ENCODE measurements at regions not wholly inside any gene's neighbourhood (a gene's known extent, or its start where the extent isn't known, plus 50 kb on each side); places are given as distances from the start of the nearest gene placed in this dataset.
"Not testable (repeated sequence)": the region's sequence is repeated elsewhere in the genome, so short reads cannot be mapped to it uniquely, and the experiment has no call there.

DNA sequence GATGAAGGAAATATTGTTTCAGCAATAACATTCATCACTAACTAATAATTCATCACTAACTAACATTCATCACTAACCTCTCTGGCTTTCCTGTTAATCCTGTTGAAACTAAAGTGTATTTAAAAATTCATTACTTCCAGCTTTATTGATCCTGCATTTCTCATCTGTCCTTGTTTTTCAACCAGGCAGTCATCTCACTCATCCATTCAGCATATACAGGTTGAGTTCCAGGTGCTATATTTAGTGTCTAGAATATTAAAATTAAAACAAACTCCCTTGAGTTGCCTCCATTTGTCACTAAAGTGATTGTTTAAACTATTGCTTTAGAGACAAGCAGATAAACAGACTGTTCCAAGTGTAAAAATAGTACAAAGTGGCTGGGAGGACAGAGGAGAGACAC lies 58.1 kb downstream of the ATXN7L3B start:
- Histone ChIP-seq H3K9me3 (no peaks in the 10 kb centered on the region), H3K4me3 (no peak overlapping the region), H3K27me3 (no peaks in the 10 kb centered on the region), H3K4me1 (no peaks in the 10 kb centered on the region), H3K27ac (no peak overlapping the region), H3K36me3 (no peaks in the 10 kb centered on the region)
- no peak for DNase-seq (ENCODE audit: low spot score)
- TF ChIP-seq, protein P1, sequence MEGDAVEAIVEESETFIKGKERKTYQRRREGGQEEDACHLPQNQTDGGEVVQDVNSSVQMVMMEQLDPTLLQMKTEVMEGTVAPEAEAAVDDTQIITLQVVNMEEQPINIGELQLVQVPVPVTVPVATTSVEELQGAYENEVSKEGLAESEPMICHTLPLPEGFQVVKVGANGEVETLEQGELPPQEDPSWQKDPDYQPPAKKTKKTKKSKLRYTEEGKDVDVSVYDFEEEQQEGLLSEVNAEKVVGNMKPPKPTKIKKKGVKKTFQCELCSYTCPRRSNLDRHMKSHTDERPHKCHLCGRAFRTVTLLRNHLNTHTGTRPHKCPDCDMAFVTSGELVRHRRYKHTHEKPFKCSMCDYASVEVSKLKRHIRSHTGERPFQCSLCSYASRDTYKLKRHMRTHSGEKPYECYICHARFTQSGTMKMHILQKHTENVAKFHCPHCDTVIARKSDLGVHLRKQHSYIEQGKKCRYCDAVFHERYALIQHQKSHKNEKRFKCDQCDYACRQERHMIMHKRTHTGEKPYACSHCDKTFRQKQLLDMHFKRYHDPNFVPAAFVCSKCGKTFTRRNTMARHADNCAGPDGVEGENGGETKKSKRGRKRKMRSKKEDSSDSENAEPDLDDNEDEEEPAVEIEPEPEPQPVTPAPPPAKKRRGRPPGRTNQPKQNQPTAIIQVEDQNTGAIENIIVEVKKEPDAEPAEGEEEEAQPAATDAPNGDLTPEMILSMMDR (IDR thresholded peaks at IDR 0.05), result no peak

DNA sequence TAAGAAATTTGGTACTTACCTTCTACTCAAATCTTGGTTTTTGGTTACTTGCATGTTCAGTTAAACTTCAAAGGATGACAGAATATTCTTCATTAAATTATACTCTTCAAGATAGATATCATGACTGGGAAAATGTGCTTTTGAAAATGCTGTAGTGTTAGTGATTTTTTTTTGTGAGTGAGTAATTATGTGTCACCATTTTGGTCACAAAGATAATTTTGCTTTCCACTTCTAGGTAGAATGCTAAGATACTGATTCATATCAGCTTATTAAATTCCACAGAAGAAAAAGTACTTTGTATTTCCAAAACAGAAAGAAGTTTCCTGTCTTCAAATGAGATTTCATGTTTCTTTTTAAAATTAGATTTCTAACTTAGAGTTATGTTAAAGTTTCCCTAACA lies 61.2 kb downstream of the ATXN7L3B start:
- no peaks in the 10 kb centered on the region for H3K4me1 ChIP-seq
- H3K27me3 ChIP-seq, result no peaks in the 10 kb centered on the region
- H3K4me3 ChIP-seq, result no peak overlapping the region
- no peak overlapping the region for H3K27ac ChIP-seq
- no peaks in the 10 kb centered on the region for H3K9me3 ChIP-seq
- no peak for DNase-seq (ENCODE audit: low spot score)
- no peaks in the 10 kb centered on the region for H3K36me3 ChIP-seq
- TF ChIP-seq, protein P1 (IDR thresholded peaks at IDR 0.05), result no peak

DNA sequence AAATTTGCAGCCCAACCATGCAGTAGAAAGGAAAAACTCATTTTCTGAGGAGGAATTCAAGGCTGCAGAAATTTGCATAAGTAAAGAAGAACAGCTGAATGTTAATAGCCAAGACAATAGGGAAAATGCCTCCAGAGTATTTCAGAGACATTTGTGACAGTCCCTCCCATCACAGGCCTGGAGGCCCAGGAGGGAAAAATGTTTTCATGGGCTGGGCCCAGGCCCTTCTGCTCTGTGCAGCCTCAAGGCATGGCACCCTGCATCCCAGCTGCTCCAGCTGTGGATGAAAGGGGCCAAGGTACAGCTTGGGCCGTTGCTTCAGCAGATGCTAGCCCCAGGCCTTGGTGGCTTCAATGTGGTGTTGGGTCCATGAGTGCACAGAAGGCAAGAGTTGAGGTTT lies 62.3 kb downstream of the ATXN7L3B start:
- Histone ChIP-seq H3K4me3 (no peak overlapping the region), H3K27ac (no peak overlapping the region), H3K4me1 (no peaks in the 10 kb centered on the region), H3K27me3 (no peaks in the 10 kb centered on the region), H3K9me3 (no peaks in the 10 kb centered on the region), H3K36me3 (no peaks in the 10 kb centered on the region)
- TF ChIP-seq, protein P1 (IDR thresholded peaks at IDR 0.05), result no peak
- DNase-seq (ENCODE audit: low spot score), result no peak

DNA sequence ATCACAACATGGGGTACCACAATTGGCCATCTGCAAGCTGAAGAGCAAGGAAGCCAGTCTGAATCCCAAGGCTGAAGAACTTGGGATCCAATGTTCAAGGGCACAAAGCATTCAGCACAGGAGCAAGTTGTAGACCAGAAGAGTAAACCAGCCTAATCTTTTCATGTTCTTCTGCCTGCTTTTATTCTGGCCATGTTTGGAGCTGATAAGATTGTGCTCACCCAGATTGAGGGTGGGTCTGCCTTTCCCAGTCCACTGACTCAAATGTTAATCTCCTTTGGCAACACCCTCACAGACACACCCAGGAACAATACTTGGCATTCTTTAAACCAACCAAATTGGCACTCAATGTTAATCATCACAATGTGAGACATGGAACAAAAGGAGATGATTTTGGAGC lies 63.2 kb downstream of the ATXN7L3B start:
- not testable (repeated sequence) for H3K27me3 ChIP-seq; H3K36me3 ChIP-seq; H3K9me3 ChIP-seq; H3K27ac ChIP-seq; H3K4me3 ChIP-seq; DNase-seq (ENCODE audit: low spot score); H3K4me1 ChIP-seq

DNA sequence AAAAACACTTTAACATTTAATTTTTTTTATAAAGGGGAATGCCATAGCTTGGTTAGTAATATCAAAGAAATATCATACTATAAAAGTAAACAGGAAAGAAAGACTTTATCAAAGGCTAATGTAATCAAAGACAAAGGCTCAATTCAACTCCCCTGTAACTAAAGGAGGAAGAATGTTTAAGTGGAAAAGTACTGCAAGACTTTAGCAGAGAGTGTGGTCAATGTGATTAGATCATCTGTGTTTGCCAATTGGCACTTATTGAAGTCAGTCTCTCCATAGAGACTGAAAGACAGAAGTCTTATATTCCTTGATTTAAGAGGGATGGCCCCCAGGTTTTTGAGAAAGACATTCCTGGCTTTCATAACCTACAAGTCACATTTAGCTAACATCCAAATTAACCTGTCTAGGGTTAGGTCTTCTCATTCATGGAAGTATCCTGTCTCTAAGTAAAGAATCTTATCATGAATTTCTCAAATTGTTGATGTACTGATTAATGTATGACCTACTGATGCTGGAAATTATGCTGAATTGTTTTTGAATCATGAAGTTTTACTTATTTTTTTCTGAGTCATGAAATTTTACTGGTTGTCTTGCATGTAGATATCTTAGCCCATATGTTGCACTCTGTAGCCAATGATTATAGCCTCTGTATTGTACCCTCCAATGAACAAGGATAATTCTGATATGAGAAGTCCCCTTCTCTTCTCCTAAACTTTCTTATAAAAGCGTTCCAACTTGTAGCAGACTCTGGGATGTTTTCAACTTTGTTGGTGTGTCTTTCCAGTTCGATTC lies 65.4 kb downstream of the ATXN7L3B start:
- no peaks in the 10 kb centered on the region for H3K9me3 ChIP-seq
- no peaks in the 10 kb centered on the region for H3K4me1 ChIP-seq
- no peak overlapping the region for H3K4me3 ChIP-seq
- no peak overlapping the region for H3K27ac ChIP-seq
- H3K27me3 ChIP-seq, result no peaks in the 10 kb centered on the region
- DNase-seq (ENCODE audit: low spot score), result no peak
- no peaks in the 10 kb centered on the region for H3K36me3 ChIP-seq
- TF ChIP-seq, protein P1 (IDR thresholded peaks at IDR 0.05), result no peak

DNA sequence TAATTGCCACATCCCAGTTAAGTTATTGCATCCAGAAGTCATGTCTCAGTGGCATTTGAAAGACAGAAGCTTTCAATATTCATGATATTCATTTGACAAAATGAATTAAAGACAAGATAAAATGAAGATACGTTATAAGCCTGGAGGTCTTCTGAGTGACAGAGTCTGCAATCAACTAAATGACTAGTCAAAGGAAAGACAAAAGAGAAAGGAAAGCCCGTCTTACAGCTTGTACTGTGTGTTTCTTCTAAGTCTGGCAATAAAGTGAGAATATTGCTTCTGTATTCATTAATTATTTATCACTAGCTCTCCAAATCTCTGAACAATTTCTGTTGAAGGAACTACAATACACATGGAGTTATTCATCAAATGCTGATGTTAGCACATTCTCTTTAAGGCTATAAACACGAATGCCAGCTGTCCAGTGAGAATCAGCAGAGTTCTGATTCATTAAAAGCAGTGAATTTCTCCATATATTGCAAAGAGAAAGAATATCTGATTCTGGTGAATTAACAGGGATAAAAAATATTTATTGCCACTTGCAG lies 70.7 kb downstream of the ATXN7L3B start:
- no peaks in the 10 kb centered on the region for H3K4me1 ChIP-seq
- H3K4me3 ChIP-seq, result no peak overlapping the region
- H3K27me3 ChIP-seq, result no peaks in the 10 kb centered on the region
- no peak overlapping the region for H3K27ac ChIP-seq
- TF ChIP-seq, protein P1 (IDR thresholded peaks at IDR 0.05), result no peak
- DNase-seq (ENCODE audit: low spot score), result no peak
- H3K9me3 ChIP-seq, result no peaks in the 10 kb centered on the region
- H3K36me3 ChIP-seq, result no peaks in the 10 kb centered on the region

Measured in right atrium auricular region (tissue), 2 donors.